Liver (tissue), 8 donors: ENCODE measurements at regions not wholly inside any gene's neighbourhood (a gene's known extent, or its start where the extent isn't known, plus 50 kb on each side); places are given as distances from the start of the nearest gene placed in this dataset.

ENCODE experiments used
- DNase-seq: peaks from one replicate; pipeline ENCODE4 v3.0.0-alpha.2; 2017; ENCODE audit warnings: low spot score
- H3K27ac ChIP-seq, 2 donors: one replicate each; pipeline ENCODE4 v1.7.0; 2013; ENCODE audit warnings: inconsistent platforms in 2 of 2, low read length in 2 of 2, control low read depth in 1 of 2, low read depth in 1 of 2, mild to moderate bottlenecking in 1 of 2
- H3K27me3 ChIP-seq, 4 donors: one replicate each; pipeline versions ENCODE4 v1.6.1 to v1.7.0; 2013; ENCODE audit warnings: low read length in 3 of 4, inconsistent platforms in 1 of 4, mild to moderate bottlenecking in 1 of 4, moderate library complexity in 1 of 4; ENCODE audit not compliant: control insufficient read depth in 4 of 4, insufficient read depth in 4 of 4
- H3K36me3 ChIP-seq, 4 donors: one replicate each; pipeline versions ENCODE4 v1.6.1 to v1.7.0; 2013; ENCODE audit warnings: low read length in 3 of 4, mild to moderate bottlenecking in 3 of 4, low read depth in 1 of 4, moderate library complexity in 1 of 4; ENCODE audit not compliant: control insufficient read depth in 4 of 4, insufficient read depth in 3 of 4
- H3K4me1 ChIP-seq, 4 donors: one replicate each; pipeline versions ENCODE4 v1.6.1 to v1.7.0; 2013; ENCODE audit warnings: low read length in 3 of 4, mild to moderate bottlenecking in 3 of 4, moderate library complexity in 1 of 4; ENCODE audit not compliant: control insufficient read depth in 4 of 4, insufficient read depth in 4 of 4
- H3K4me3 ChIP-seq, 3 donors: one replicate each; pipeline versions ENCODE4 v1.6.1 to v1.7.0; 2013; ENCODE audit warnings: low read length in 3 of 3, control low read depth in 1 of 3, low read depth in 1 of 3, mild to moderate bottlenecking in 1 of 3
- H3K9ac ChIP-seq, 2 donors: one replicate each; pipeline ENCODE4 v1.7.0; 2013; ENCODE audit warnings: low read length in 2 of 2, mild to moderate bottlenecking in 2 of 2, moderate library complexity in 2 of 2, control low read depth in 1 of 2, low read depth in 1 of 2
- H3K9me3 ChIP-seq, 4 donors: one replicate each; pipeline versions ENCODE4 v1.6.1 to v1.7.0; 2013; ENCODE audit warnings: low read length in 3 of 4; ENCODE audit not compliant: control insufficient read depth in 4 of 4
- ATF3 ChIP-seq: IDR thresholded peaks from 2 replicates; pipeline ENCODE4 v1.6.1; 2016; ENCODE audit warnings: antibody characterized with exemption
- CTCF ChIP-seq: fragments of 150-350 bp; IDR thresholded peaks from 2 replicates; pipeline ENCODE4 v1.5.1; 2017; ENCODE audit warnings: improper control_type of control experiment, low read depth, low read length; ENCODE audit not compliant: missing input control
- EGR1 ChIP-seq, 2 donors: IDR thresholded peaks; 2 replicates each; pipeline ENCODE4 v1.6.1; 2016 to 2018; ENCODE audit warnings: antibody characterized with exemption in 2 of 2, low read depth in 2 of 2
- FOXA1 ChIP-seq: IDR thresholded peaks from 2 replicates; pipeline ENCODE4 v1.6.1; 2016; ENCODE audit warnings: antibody characterized with exemption
- FOXA2 ChIP-seq: IDR thresholded peaks from 2 replicates; pipeline ENCODE4 v1.6.1; 2016; ENCODE audit warnings: antibody characterized with exemption
- GABPA ChIP-seq, 2 donors: IDR thresholded peaks in 1 of 2; conservative IDR thresholded peaks in 1 of 2; 2 replicates each; pipeline ENCODE4 v1.6.1; 2016; ENCODE audit warnings: antibody characterized with exemption in 2 of 2, mild to moderate bottlenecking in 1 of 2, moderate library complexity in 1 of 2
- HNF4A ChIP-seq, 2 donors: conservative IDR thresholded peaks; 2 replicates each; pipeline ENCODE4 v1.6.1; 2016; ENCODE audit warnings: antibody characterized with exemption in 2 of 2, mild to moderate bottlenecking in 2 of 2
- HNF4G ChIP-seq: IDR thresholded peaks from 2 replicates; pipeline ENCODE4 v1.6.1; 2016; ENCODE audit warnings: antibody characterized with exemption
- JUND ChIP-seq, 2 donors: IDR thresholded peaks; 2 replicates each; pipeline ENCODE4 v1.6.1; 2016; ENCODE audit warnings: antibody characterized with exemption in 2 of 2
- MAX ChIP-seq: IDR thresholded peaks from 2 replicates; pipeline ENCODE4 v1.6.1; 2016; ENCODE audit warnings: antibody characterized with exemption
- NR2F2 ChIP-seq: IDR thresholded peaks from 2 replicates; pipeline ENCODE4 v1.6.1; 2016; ENCODE audit warnings: antibody characterized with exemption
- RAD21 ChIP-seq, 2 donors: IDR thresholded peaks; 2 replicates each; pipeline ENCODE4 v1.6.1; 2016; ENCODE audit warnings: antibody characterized with exemption in 2 of 2, mild to moderate bottlenecking in 2 of 2
- REST ChIP-seq: IDR thresholded peaks from 2 replicates; pipeline ENCODE4 v1.6.1; 2016; ENCODE audit warnings: antibody characterized with exemption, mild to moderate bottlenecking
- RXRA ChIP-seq, 2 donors: IDR thresholded peaks; 2 replicates each; pipeline ENCODE4 v1.6.1; 2017 to 2018; ENCODE audit warnings: antibody characterized with exemption in 2 of 2, mild to moderate bottlenecking in 1 of 2
- SP1 ChIP-seq: IDR thresholded peaks from 2 replicates; pipeline ENCODE4 v1.6.1; 2018; ENCODE audit warnings: antibody characterized with exemption, mild to moderate bottlenecking
- TAF1 ChIP-seq: conservative IDR thresholded peaks from 2 replicates; pipeline ENCODE4 v1.6.1; 2016; ENCODE audit warnings: antibody characterized with exemption, mild to moderate bottlenecking
- YY1 ChIP-seq: IDR thresholded peaks from 2 replicates; pipeline ENCODE4 v1.6.1; 2016; ENCODE audit warnings: antibody characterized with exemption, mild to moderate bottlenecking
- ZBTB33 ChIP-seq: IDR thresholded peaks from 2 replicates; pipeline ENCODE4 v1.6.1; 2016; ENCODE audit warnings: antibody characterized with exemption
- WGBS: extraction: QIAGEN DNeasy Blood & Tissue Kit; methylation state at CpG from one replicate; pipeline ENCODE4 v1.1.7; 2013; 5-methylcytosine and 5-hydroxymethylcytosine counted together
- donor health status: healthy.
- donor health status: healthy.
- donor health status: healthy.
- donor health status: healthy.
- donor health status: healthy.

- Histone ChIP-seq H3K9me3 (no peaks in the 10 kb centered on the region), H3K27me3 (no peaks in the 10 kb centered on the region), H3K4me3 (no peak overlapping the region), H3K9ac (no peak overlapping the region), H3K36me3 (no peaks in the 10 kb centered on the region), H3K27ac (no peak overlapping the region), H3K4me1 (no peaks in the 10 kb centered on the region)
- 48% methylated on average over 3 of the region's 3 CpGs for WGBS
- no peak for DNase-seq
- TF ChIP-seq MAX (no peak), SP1 (no peak), REST (no peak), TAF1 (no peak), GABPA (IDR thresholded peaks at IDR 0.05 in 1 of 2, conservative IDR thresholded peaks at IDR 0.05 in 1 of 2) (no peak), ZBTB33 (no peak), JUND (IDR thresholded peaks at IDR 0.05) (no peak), CTCF (no peak), FOXA2 (no peak), NR2F2 (no peak), HNF4G (no peak), ATF3 (no peak), RXRA (IDR thresholded peaks at IDR 0.05) (no peak), EGR1 (IDR thresholded peaks at IDR 0.05; ENCODE audit: low read depth in 2 of 2) (no peak), RAD21 (IDR thresholded peaks at IDR 0.05) (no peak)
Observed at GRCh38 chr1:70616946-70617345, 205.9 kb downstream of the CTH start.

GRCh38 chr1:70617728-70618127 lies 206.7 kb downstream of the CTH start:
- no peak for TF ChIP-seq RXRA (IDR thresholded peaks at IDR 0.05)
- no peak for TF ChIP-seq CTCF
- TF ChIP-seq TAF1: no peak
- no peak for TF ChIP-seq RAD21 (IDR thresholded peaks at IDR 0.05)
- no peak for TF ChIP-seq FOXA2
- TF ChIP-seq GABPA (IDR thresholded peaks at IDR 0.05 in 1 of 2, conservative IDR thresholded peaks at IDR 0.05 in 1 of 2): no peak
- no peak for TF ChIP-seq SP1
- TF ChIP-seq REST: no peak
- TF ChIP-seq EGR1 (IDR thresholded peaks at IDR 0.05; ENCODE audit: low read depth in 2 of 2): no peak
- TF ChIP-seq HNF4A (conservative IDR thresholded peaks at IDR 0.05): no peak
- no peak for TF ChIP-seq FOXA1
- TF ChIP-seq HNF4G: no peak
- no peak for TF ChIP-seq YY1
- TF ChIP-seq NR2F2: no peak
- DNase-seq: no peak
- WGBS: 71% methylated on average over 2 of the region's 2 CpGs
- H3K9me3 ChIP-seq: no peaks in the 10 kb centered on the region
- no peaks in the 10 kb centered on the region for H3K27me3 ChIP-seq
- no peak overlapping the region for H3K27ac ChIP-seq
- no peak overlapping the region for H3K9ac ChIP-seq
- no peaks in the 10 kb centered on the region for H3K4me1 ChIP-seq
- H3K4me3 ChIP-seq: no peak overlapping the region
- H3K36me3 ChIP-seq: no peaks in the 10 kb centered on the region
